ENCODE measurements at regions not wholly inside any gene's neighbourhood (a gene's known extent, or its start where the extent isn't known, plus 50 kb on each side); places are given as distances from the start of the nearest gene placed in this dataset.

- TF ChIP-seq CTCF (conservative IDR thresholded peaks at IDR 0.05; ENCODE audit: low read depth): no peak
- H3K27ac ChIP-seq: no peak overlapping the region
- ChIA-PET POLR2A (ENCODE audit: low non-redundant PET) (no interaction called here), CTCF (interaction anchor here (0.6 to 0.7 kb wide), 2 partner anchors 216 to 526 kb away, joined by 3 read pairs; no protein-coding TSS in a partner anchor)
- DNase-seq (ENCODE audit: low spot score): no peak
Observed at GRCh38 chr1:30318864-30319718, 404.3 kb downstream of the MATN1 start.

GRCh38 chr1:30318413-30318812, 405.0 kb downstream of the MATN1 start:
- POLR2A ChIA-PET (ENCODE audit: low non-redundant PET): no interaction called here
- no peak for TF ChIP-seq CTCF (conservative IDR thresholded peaks at IDR 0.05; ENCODE audit: low read depth)
- DNase-seq (ENCODE audit: low spot score): no peak
- H3K27ac ChIP-seq: no peak overlapping the region
- CTCF ChIA-PET: interaction anchor here (0.6 to 0.7 kb wide), 2 partner anchors 216 to 526 kb away, joined by 3 read pairs; no protein-coding TSS in a partner anchor

GRCh38 chr1:30317921-30318320, 405.5 kb downstream of the MATN1 start:
- POLR2A ChIA-PET (ENCODE audit: low non-redundant PET): no interaction called here
- no peak overlapping the region for H3K27ac ChIP-seq
- no peak for TF ChIP-seq CTCF (conservative IDR thresholded peaks at IDR 0.05; ENCODE audit: low read depth)
- CTCF ChIA-PET: no interaction called here
- DNase-seq (ENCODE audit: low spot score): no peak

- TF ChIP-seq CTCF (conservative IDR thresholded peaks at IDR 0.05; ENCODE audit: low read depth): no peak
- POLR2A ChIA-PET (ENCODE audit: low non-redundant PET): no interaction called here
- CTCF ChIA-PET: no interaction called here
Observed at GRCh38 chr1:30316056-30316455, 407.3 kb downstream of the MATN1 start.

GRCh38 chr1:30315185-30315960, 408.0 kb downstream of the MATN1 start:
- no peak for TF ChIP-seq CTCF (conservative IDR thresholded peaks at IDR 0.05; ENCODE audit: low read depth)
- H3K27ac ChIP-seq: no peak overlapping the region
- CTCF ChIA-PET: no interaction called here
- no peak for DNase-seq (ENCODE audit: low spot score)
- POLR2A ChIA-PET (ENCODE audit: low non-redundant PET): no interaction called here

More at GRCh38 chr1:30316056-30316455, 407.3 kb downstream of the MATN1 start:
- no peak for DNase-seq (ENCODE audit: low spot score)
- H3K27ac ChIP-seq: no peak overlapping the region

- H3K27ac ChIP-seq: no peak overlapping the region
- no peak for DNase-seq (ENCODE audit: low spot score)
- ChIA-PET CTCF (no interaction called here), POLR2A (ENCODE audit: low non-redundant PET) (no interaction called here)
- no peak for TF ChIP-seq CTCF (conservative IDR thresholded peaks at IDR 0.05; ENCODE audit: low read depth)
Observed at GRCh38 chr1:30314591-30314990, 408.8 kb downstream of the MATN1 start.

Measured in RWPE1 (cell line).